ENCODE measurements at regions not wholly inside any gene's neighbourhood (a gene's known extent, or its start where the extent isn't known, plus 50 kb on each side); places are given as distances from the start of the nearest gene placed in this dataset.
"Not testable (repeated sequence)": the region's sequence is repeated elsewhere in the genome, so short reads cannot be mapped to it uniquely, and the experiment has no call there.

- TF ChIP-seq CTCF (conservative IDR thresholded peaks at IDR 0.05; ENCODE audit: low read depth) = no peak
Measured at GRCh38 chr10:9382533-9382866, 1328.0 kb downstream of the GATA3 start.

GRCh38 chr10:9390516-9390915, 1336.0 kb downstream of the GATA3 start:
- no peak for TF ChIP-seq CTCF (conservative IDR thresholded peaks at IDR 0.05; ENCODE audit: low read depth)
- POLR2A ChIA-PET (ENCODE audit: low non-redundant PET) = no interaction called here
- CTCF ChIA-PET = no interaction called here

More at GRCh38 chr10:9382533-9382866, 1328.0 kb downstream of the GATA3 start:
- POLR2A ChIA-PET (ENCODE audit: low non-redundant PET) = no interaction called here
- DNase-seq (ENCODE audit: low spot score) = no peak
- H3K27ac ChIP-seq = no peak overlapping the region
- CTCF ChIA-PET = no interaction called here

GRCh38 chr10:9399275-9399983, 1344.9 kb downstream of the GATA3 start:
- ChIA-PET POLR2A (ENCODE audit: low non-redundant PET) (no interaction called here), CTCF (no interaction called here)
- H3K27ac ChIP-seq = no peak overlapping the region
- no peak for DNase-seq (ENCODE audit: low spot score)
- TF ChIP-seq CTCF (conservative IDR thresholded peaks at IDR 0.05; ENCODE audit: low read depth) = no peak

More at GRCh38 chr10:9390516-9390915, 1336.0 kb downstream of the GATA3 start:
- H3K27ac ChIP-seq = no peak overlapping the region
- no peak for DNase-seq (ENCODE audit: low spot score)

- POLR2A ChIA-PET (ENCODE audit: low non-redundant PET); DNase-seq (ENCODE audit: low spot score); H3K27ac ChIP-seq: not testable (repeated sequence)
- CTCF ChIA-PET = interaction anchor here (0.6 kb wide), 1 partner anchor 26 kb away, joined by 3 read pairs; no protein-coding TSS in a partner anchor
Measured at GRCh38 chr10:9402067-9402466, 1347.6 kb downstream of the GATA3 start.

- CTCF ChIA-PET; POLR2A ChIA-PET (ENCODE audit: low non-redundant PET); H3K27ac ChIP-seq; DNase-seq (ENCODE audit: low spot score): not testable (repeated sequence)
Measured at GRCh38 chr10:9402507-9403195, 1348.2 kb downstream of the GATA3 start.

GRCh38 chr10:9407201-9407600, 1352.7 kb downstream of the GATA3 start:
- POLR2A ChIA-PET (ENCODE audit: low non-redundant PET); DNase-seq (ENCODE audit: low spot score); CTCF ChIA-PET; H3K27ac ChIP-seq: not testable (repeated sequence)

- CTCF ChIA-PET = interaction anchor here (0.6 to 0.7 kb wide), 2 partner anchors 73 to 306 kb away, joined by 3 read pairs; no protein-coding TSS in a partner anchor
- POLR2A ChIA-PET (ENCODE audit: low non-redundant PET) = no interaction called here
- DNase-seq (ENCODE audit: low spot score) = no peak
- TF ChIP-seq CTCF (conservative IDR thresholded peaks at IDR 0.05; ENCODE audit: low read depth) = no peak
- no peak overlapping the region for H3K27ac ChIP-seq
Measured at GRCh38 chr10:9416331-9416730, 1361.8 kb downstream of the GATA3 start.

- no peak for DNase-seq (ENCODE audit: low spot score)
- CTCF ChIA-PET = no interaction called here
- POLR2A ChIA-PET (ENCODE audit: low non-redundant PET) = no interaction called here
- TF ChIP-seq CTCF (conservative IDR thresholded peaks at IDR 0.05; ENCODE audit: low read depth) = no peak
- H3K27ac ChIP-seq = no peak overlapping the region
Measured at GRCh38 chr10:9419757-9420156, 1365.3 kb downstream of the GATA3 start.

Data from RWPE1 (cell line).